Adrenal gland (tissue), 5 donors: ENCODE measurements at regions not wholly inside any gene's neighbourhood (a gene's known extent, or its start where the extent isn't known, plus 50 kb on each side); places are given as distances from the start of the nearest gene placed in this dataset.

Experiments used
- CTCF ChIP-seq, 6 experiments: fragments of 450-650 bp in 4 of 6; fragments of 200-600 bp in 2 of 6; sonication (generic) in 1 of 6; IDR thresholded peaks; 1 replicate in 5 of 6; 2 replicates in 1 of 6; pipeline versions ENCODE4 v1.5.1 to v1.8.0; 2016 to 2021; ENCODE audit warnings: antibody characterized with exemption in 6 of 6, mild to moderate bottlenecking in 2 of 6, moderate library complexity in 1 of 6
- POLR2A ChIP-seq, 2 donors: fragments of 450-650 bp; IDR thresholded peaks; one replicate each; pipeline ENCODE4 v1.6.1; 2017; ENCODE audit warnings: antibody characterized with exemption in 2 of 2, mild to moderate bottlenecking in 2 of 2, moderate library complexity in 1 of 2
- donor health status: DM: no; HTN: no; CAD: no.

GRCh38 chr22:34934261-34934660 lies 131.7 kb upstream of the ISX start:
- TF ChIP-seq CTCF (IDR thresholded peaks at IDR 0.05) = no peak
- no peak for TF ChIP-seq POLR2A (IDR thresholded peaks at IDR 0.05)
